ENCODE measurements at regions not wholly inside any gene's neighbourhood (a gene's known extent, or its start where the extent isn't known, plus 50 kb on each side); places are given as distances from the start of the nearest gene placed in this dataset.

DNA sequence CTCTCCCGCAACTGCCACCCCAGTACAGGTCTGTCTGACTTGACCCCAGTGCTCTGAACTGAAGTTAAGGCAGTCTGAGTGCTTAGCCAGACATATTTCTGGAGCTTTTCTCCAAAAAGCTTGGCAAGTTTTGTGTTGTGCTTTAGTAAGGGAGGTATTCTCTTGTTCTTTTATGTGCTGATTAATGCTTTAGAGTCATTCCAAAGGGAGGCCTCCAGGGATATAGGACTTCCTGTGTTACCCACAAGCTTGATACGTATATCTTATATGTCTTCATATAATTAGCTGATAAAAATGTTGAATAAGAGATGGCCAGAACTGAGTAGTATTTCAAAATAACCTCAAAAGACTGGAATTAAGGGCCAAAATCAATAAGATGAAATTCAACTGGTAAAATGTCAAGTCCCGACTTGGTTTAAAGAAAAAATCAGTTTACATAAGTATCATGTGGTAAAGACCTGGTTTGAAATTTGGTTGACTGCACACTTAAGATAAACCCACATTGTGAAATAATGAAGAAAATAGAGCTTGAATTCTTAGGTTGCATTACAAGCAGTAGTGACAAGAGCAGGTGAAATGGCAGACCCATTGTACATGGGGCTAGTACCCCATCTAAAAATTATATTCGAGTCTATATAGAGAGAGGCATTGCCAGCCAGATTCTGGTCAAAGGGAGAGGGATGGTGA lies 226.9 kb downstream of the SNX19 start:
- no peak for TF ChIP-seq POLR2A (IDR thresholded peaks at IDR 0.05)
- TF ChIP-seq, protein P1, sequence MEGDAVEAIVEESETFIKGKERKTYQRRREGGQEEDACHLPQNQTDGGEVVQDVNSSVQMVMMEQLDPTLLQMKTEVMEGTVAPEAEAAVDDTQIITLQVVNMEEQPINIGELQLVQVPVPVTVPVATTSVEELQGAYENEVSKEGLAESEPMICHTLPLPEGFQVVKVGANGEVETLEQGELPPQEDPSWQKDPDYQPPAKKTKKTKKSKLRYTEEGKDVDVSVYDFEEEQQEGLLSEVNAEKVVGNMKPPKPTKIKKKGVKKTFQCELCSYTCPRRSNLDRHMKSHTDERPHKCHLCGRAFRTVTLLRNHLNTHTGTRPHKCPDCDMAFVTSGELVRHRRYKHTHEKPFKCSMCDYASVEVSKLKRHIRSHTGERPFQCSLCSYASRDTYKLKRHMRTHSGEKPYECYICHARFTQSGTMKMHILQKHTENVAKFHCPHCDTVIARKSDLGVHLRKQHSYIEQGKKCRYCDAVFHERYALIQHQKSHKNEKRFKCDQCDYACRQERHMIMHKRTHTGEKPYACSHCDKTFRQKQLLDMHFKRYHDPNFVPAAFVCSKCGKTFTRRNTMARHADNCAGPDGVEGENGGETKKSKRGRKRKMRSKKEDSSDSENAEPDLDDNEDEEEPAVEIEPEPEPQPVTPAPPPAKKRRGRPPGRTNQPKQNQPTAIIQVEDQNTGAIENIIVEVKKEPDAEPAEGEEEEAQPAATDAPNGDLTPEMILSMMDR (IDR thresholded peaks at IDR 0.05) = no peak
- Histone ChIP-seq H3K27ac (no peak overlapping the region), H3K4me3 (no peak overlapping the region), H3K27me3 (no peaks in the 10 kb centered on the region), H3K36me3 (replicated peaks in 1 of 2) (no peaks in the 10 kb centered on the region), H3K4me1 (replicated peaks in 1 of 2) (no peaks in the 10 kb centered on the region), H3K9me3 (replicated peaks in 1 of 3) (no peaks in the 10 kb centered on the region)
- intact Hi-C loops (cut with DNase I) = no loop called here
- no peak for DNase-seq
- WGBS, 4 donors = 62 to 70% (median 63%) methylated on average over 4 of the region's 4 CpGs

DNA sequence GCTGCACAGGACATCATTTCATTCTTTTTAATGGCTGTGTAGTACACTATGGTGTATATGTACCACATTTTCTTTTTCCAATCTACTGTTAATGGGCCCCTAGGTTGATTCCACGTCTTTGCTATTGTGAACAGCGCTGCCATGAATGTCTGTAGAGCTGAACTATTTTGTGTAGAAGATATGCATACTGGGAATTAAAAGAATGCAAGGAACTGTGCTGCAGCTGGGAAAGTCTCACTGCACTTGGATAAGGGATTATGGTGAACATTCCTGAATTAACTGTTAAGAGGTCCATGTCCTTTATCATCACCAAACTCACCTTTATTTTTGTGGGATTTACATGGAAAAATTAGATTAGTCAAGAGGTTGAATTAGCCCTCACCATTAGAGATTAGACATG lies 224.7 kb downstream of the SNX19 start:
- no peak for DNase-seq
- Histone ChIP-seq H3K27me3 (no peaks in the 10 kb centered on the region), H3K4me1 (replicated peaks in 1 of 2) (no peaks in the 10 kb centered on the region), H3K36me3 (replicated peaks in 1 of 2) (no peaks in the 10 kb centered on the region), H3K27ac (no peak overlapping the region), H3K4me3 (no peak overlapping the region), H3K9me3 (replicated peaks in 1 of 3) (no peaks in the 10 kb centered on the region)
- intact Hi-C loops (cut with DNase I) = no loop called here
- 68 to 76% (median 73%) methylated on average over 2 of the region's 2 CpGs for WGBS, 4 donors
- TF ChIP-seq, protein P1 (IDR thresholded peaks at IDR 0.05) = no peak
- no peak for TF ChIP-seq POLR2A (IDR thresholded peaks at IDR 0.05)

DNA sequence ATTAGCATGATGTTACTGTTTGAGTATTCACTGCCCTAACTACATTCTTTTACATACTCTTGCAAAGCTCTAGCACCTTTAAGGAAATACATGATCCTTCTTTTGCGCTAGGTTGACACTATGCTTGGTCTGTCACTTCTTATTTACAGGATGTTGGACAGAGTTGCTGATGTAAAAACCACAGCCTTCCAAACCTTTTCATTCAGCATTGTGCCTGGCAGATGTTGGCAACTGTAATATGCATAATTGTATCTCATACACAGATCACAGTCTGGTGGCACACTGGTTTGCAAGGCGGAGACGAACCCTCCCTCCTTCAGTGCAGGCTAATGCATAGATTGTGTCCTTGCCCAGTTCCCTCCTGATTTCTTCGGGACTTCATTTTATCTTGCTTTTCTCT lies 224.1 kb downstream of the SNX19 start:
- no peak overlapping the region for H3K4me3 ChIP-seq
- H3K27ac ChIP-seq = no peak overlapping the region
- 82 to 91% (median 84%) methylated on average over 4 of the region's 4 CpGs for WGBS, 4 donors
- intact Hi-C loops (cut with DNase I) = no loop called here
- no peaks in the 10 kb centered on the region for H3K4me1 ChIP-seq (replicated peaks in 1 of 2)
- TF ChIP-seq, protein P1 (IDR thresholded peaks at IDR 0.05) = no peak
- TF ChIP-seq POLR2A (IDR thresholded peaks at IDR 0.05) = no peak
- H3K27me3 ChIP-seq = no peaks in the 10 kb centered on the region
- DNase-seq = no peak
- no peaks in the 10 kb centered on the region for H3K9me3 ChIP-seq (replicated peaks in 1 of 3)
- H3K36me3 ChIP-seq (replicated peaks in 1 of 2) = no peaks in the 10 kb centered on the region

DNA sequence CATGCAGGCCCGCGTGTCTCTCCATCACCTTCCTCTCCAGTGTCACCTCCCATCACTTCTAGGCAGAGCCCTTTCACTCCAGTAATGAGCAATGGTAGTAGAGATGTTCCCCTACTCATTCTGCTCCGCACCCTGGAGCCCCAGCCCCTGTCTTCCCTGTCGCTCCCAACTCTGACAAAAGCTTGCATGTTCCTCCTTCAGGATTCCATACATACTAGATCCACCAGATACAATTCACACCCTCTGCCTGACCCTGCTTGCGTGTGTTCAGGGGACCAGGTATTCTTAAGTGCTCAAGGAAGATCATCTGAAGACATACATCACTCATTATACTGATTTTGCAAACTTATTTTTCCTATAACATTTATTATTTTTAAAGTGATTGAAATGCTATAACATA lies 222.7 kb downstream of the SNX19 start:
- no peaks in the 10 kb centered on the region for H3K4me1 ChIP-seq (replicated peaks in 1 of 2)
- DNase-seq = no peak
- intact Hi-C loops (cut with DNase I) = no loop called here
- no peaks in the 10 kb centered on the region for H3K27me3 ChIP-seq
- H3K9me3 ChIP-seq (replicated peaks in 1 of 3) = no peaks in the 10 kb centered on the region
- no peaks in the 10 kb centered on the region for H3K36me3 ChIP-seq (replicated peaks in 1 of 2)
- no peak overlapping the region for H3K4me3 ChIP-seq
- H3K27ac ChIP-seq = no peak overlapping the region
- TF ChIP-seq, protein P1 (IDR thresholded peaks at IDR 0.05) = no peak
- TF ChIP-seq POLR2A (IDR thresholded peaks at IDR 0.05) = no peak
- WGBS, 4 donors = 83 to 90% (median 87%) methylated on average over 5 of the region's 5 CpGs
